Stimulated activated naive CD8-positive, alpha-beta T cell treated with anti-CD3 and anti-CD28 coated beads, Interleukin-15, amount 100 ng/mL, for 72 hours (primary cell): ENCODE measurements at regions not wholly inside any gene's neighbourhood (a gene's known extent, or its start where the extent isn't known, plus 50 kb on each side); places are given as distances from the start of the nearest gene placed in this dataset.

ENCODE experiments used
- ATAC-seq: fragments of 150-1000 bp; cut with Tn5 transposase; 2 replicates; pipeline ENCODE4 v1.10.0; 2021; ENCODE audit warnings: mild to moderate bottlenecking, moderate library complexity
- DNase-seq, 2 donors: peaks; one replicate each; pipeline ENCODE4 v3.0.0; 2021 to 2022
- H3K27ac Mint-ChIP-seq, 2 donors: one replicate each; pipeline ENCODE4 v1.8.0; 2022; ENCODE audit warnings: mild to moderate bottlenecking in 2 of 2, mixed read lengths in 2 of 2, moderate library complexity in 2 of 2
- H3K27me3 Mint-ChIP-seq: one replicate; pipeline ENCODE4 v1.8.0; 2022; ENCODE audit warnings: mixed read lengths
- H3K4me1 Mint-ChIP-seq: one replicate; pipeline ENCODE4 v1.8.0; 2022; ENCODE audit warnings: mild to moderate bottlenecking, mixed read lengths
- H3K4me3 Mint-ChIP-seq, 2 donors: one replicate each; pipeline ENCODE4 v1.8.0; 2022; ENCODE audit warnings: mild to moderate bottlenecking in 2 of 2, mixed read lengths in 2 of 2, moderate library complexity in 1 of 2
- H3K9me3 Mint-ChIP-seq, 2 donors: one replicate each; pipeline ENCODE4 v1.8.0; 2022; ENCODE audit warnings: mixed read lengths in 2 of 2

DNA sequence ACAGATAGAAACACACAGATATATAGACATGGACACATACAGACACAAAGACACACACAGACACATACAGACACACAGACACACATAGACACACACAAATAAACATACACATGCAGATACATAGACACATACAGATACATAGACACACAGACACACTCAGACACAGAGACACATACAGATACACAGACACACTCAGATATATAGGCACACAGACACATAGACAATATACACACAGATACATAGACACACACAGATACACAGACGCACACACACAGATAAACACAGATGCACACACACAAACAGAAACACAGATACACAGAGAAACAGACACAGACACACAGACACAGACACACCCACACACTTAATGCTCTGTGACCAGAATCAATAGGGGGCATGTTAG, 156.8 kb downstream of the IRX2 start:
- no peaks in the 10 kb centered on the region for H3K9me3 Mint-ChIP-seq
- DNase-seq (no peak), ATAC-seq (no peak)
- no peak overlapping the region for H3K27ac Mint-ChIP-seq
- no peaks in the 10 kb centered on the region for H3K27me3 Mint-ChIP-seq
- no peaks in the 10 kb centered on the region for H3K4me1 Mint-ChIP-seq
- H3K4me3 Mint-ChIP-seq = no peak overlapping the region

DNA sequence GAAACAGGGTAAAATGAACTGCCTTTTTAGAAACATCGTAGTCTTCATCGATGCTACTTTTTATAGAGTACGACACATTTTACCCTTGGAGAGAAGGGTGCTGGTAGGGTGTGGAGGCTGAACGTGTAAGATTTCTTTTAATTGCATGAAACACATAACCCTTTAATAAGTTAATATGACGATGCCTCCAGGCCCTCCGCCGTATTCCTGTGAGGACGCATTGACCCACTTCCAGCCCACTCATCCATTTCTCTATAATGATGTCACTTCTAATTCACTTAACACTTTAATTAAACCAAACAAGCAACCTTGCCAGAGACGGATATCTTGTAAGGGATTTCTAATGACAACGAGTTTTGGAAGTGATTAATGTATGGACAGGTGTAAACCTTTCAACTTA, 158.7 kb downstream of the IRX2 start:
- Mint-ChIP-seq H3K4me1 (no peaks in the 10 kb centered on the region), H3K27me3 (no peaks in the 10 kb centered on the region), H3K9me3 (no peaks in the 10 kb centered on the region), H3K4me3 (no peak overlapping the region), H3K27ac (no peak overlapping the region)
- no peak for ATAC-seq
- no peak for DNase-seq

DNA sequence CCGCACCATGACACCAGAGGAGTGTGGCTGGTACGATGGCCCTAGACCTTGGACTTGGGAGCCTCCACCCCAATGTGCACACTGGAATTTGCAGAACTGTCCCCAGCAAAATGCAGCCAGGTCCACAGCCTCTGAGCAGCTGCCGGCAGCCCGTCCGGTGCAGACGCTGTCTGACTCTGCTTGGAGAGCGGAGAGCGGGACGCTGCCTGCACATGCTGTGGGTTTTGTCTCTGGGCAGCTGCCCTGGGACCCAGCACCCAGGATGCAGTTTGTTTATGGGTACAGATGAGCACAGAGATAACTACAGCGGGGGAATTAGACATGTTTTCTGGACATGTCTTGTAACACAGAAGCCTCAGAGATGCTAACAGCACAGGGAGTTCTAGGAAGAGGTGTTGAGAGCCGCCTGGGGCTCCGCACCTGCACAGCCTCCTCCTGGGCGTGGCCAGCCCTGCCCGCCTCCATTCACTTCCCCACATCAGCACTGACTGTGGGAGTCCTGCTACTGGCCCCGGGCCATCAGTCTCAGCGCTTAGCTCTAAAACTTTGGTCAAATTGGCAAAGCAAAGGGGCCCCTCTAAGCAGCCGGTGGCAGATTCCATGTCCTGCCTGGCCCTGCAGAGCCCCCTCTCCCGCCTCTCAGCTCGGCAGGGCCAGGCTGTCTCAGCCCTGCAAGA, 159.6 kb downstream of the IRX2 start:
- H3K27ac Mint-ChIP-seq = no peak overlapping the region
- H3K4me1 Mint-ChIP-seq = no peaks in the 10 kb centered on the region
- H3K27me3 Mint-ChIP-seq = no peaks in the 10 kb centered on the region
- ATAC-seq (no peak), DNase-seq (no peak)
- H3K4me3 Mint-ChIP-seq = no peak overlapping the region
- no peaks in the 10 kb centered on the region for H3K9me3 Mint-ChIP-seq

DNA sequence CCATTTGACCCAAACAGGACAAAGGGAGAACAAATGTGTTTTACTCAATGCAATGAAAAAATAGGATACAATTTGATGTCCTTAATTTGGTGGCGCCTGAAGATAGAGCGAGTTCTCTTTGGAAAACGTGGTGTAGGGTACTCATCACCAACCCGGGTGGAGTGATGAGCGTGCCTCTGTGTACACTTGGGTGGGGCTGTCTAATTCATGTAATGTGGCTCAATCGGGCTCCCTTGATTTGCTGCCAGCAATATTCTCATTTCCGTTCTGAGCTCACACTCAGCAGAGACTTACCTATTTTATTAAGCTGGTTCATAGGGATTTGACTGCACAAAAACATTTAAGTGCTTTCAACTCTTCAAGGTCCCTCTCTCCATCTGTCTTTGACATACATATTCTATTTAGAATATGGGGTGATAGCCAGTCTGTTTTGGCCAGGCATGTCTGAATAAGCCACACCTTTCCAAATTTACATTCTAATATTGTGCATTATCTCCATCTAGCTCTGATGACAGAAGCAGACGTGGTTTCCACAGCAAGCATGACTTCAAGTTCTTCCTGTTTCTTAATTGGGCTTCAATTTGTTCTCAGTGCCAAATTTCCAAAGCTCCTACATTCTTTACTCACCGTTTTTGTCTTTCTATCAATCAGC, 162.5 kb downstream of the IRX2 start:
- Mint-ChIP-seq H3K9me3 (no peaks in the 10 kb centered on the region), H3K27ac (no peak overlapping the region), H3K27me3 (no peaks in the 10 kb centered on the region), H3K4me1 (no peaks in the 10 kb centered on the region), H3K4me3 (no peak overlapping the region)
- DNase-seq (no peak), ATAC-seq (no peak)

DNA sequence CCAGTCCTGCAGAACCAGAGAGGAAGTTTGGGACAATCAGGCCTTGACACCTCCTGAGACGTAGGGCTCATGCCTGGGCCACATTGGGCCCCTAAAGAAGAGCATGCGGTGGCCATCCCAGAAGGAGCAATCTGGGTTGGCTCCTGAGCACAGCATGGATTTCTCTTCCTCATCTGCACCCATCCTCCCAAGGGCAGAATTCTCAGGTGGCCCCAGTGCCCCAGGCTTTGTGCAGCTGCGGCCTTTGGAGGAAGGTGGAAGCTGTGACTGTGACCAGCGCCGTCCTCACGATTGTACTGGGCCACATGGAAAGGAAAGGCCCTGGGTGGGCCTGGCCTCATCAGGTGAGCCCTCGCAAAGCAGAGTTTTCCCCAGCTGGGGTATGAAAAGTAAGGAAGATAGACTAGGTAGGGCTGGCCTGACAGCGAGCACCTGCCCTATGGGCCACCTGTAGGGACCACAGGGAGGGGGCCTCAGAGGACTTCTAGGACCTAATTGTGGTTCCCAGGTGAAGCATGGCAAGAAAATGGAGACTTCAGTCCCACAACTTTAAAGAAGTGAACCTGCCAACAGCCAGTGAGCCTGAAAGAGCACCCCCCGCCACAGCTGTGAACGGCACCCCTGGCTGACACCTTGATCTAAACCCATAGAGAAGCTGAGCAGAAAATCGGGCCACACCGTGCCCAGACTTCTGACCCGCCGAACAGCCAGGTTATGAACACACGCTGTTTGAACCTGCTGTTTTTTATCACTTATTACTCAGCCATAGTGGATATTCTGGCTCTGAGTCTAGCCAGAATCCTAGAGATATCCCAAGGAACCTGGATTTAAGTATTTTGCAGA, 164.1 kb downstream of the IRX2 start:
- no peaks in the 10 kb centered on the region for H3K4me1 Mint-ChIP-seq
- no peak overlapping the region for H3K27ac Mint-ChIP-seq
- no peak overlapping the region for H3K4me3 Mint-ChIP-seq
- no peaks in the 10 kb centered on the region for H3K9me3 Mint-ChIP-seq
- DNase-seq (no peak), ATAC-seq (no peak)
- H3K27me3 Mint-ChIP-seq = no peaks in the 10 kb centered on the region

DNA sequence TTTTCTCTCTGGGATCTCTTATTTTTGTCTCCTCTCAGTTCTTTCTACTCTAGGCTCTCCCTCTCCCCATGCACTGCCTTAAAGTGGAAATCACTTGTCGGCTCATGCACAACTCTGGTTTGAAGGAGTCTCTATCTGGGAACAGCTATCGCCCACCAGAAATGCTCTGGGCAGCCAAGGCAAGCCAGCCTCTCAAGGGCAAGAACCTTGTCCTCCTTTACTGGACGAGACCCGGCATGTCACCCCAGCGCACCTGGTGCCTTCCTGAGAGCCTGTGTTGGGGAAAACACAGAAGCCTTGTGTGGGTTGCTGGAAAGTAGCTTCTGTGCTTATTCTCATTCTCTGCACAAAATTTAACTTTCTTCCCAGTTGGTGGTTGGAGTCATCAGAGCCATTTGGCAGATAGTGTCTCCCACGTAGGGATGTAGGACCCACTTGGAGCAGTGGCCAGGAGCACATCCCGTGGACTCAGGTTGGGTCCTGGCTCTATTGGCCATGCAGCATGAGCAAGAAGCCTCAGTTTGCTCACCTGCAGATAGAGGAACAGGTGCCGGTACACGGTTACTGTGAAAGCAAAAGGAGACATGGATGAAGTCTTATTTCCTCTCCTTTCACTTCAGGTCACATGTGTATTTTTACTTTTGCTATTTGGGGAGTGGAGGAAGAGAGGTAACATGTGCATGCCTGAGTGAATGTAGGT, 165.3 kb downstream of the IRX2 start:
- Mint-ChIP-seq H3K27ac (no peak overlapping the region), H3K9me3 (peaks cover 0 to 8% of the 10 kb centered on the region in 2 donors), H3K27me3 (no peaks in the 10 kb centered on the region), H3K4me1 (no peaks in the 10 kb centered on the region), H3K4me3 (no peak overlapping the region)
- no peak for ATAC-seq
- no peak for DNase-seq

DNA sequence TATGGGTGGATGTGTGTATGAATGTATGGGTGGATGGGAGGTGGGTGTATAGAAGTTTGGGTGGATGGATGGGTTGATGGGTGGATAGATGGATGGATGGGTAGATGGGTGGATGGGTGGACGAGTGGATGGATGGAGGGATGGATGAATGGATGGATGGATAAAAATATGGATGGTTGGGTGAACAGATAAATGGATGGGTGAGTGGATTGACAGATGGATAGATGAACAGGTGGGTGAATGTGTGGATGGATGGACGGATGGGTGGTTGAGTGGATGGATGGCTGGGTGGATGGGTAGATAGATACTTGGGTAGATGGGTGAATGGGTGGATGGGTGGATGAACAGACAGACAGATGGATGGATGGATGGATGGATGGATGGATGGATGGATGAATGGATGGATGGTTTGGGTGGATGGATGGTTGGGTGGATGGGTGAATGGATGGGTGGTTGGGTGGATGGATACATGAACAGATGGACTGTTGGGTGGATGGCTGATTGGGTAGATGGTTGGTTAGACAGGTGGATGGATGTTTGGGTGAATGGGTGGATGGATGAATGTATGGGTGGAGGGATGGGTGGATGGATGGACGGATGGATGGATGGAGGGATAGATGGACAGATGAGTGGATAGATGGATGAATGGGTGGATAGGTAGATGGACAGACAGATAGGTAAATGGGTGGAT, 166.8 kb downstream of the IRX2 start:
- Mint-ChIP-seq H3K27me3 (no peaks in the 10 kb centered on the region), H3K4me1 (no peaks in the 10 kb centered on the region), H3K4me3 (no peak overlapping the region), H3K9me3 (peaks cover 0 to 8% of the 10 kb centered on the region in 2 donors), H3K27ac (no peak overlapping the region)
- DNase-seq (no peak), ATAC-seq (no peak)

DNA sequence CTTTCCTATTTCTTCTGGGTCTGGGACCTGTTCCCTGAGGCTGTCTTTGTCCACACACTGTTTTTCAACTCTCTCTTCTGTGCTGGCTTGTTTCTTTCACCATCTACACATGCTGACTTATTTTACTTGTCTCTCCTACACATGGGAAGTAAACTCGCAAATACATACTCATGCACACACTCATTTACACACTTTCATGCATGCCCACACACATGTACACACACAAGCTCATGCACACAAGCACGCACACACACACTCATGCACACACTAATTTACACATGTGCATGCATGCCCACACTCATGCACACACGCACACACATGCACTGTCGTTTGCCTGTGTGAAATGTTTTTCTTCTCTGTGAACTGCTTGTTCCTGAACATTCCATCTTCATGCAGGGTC, 169.0 kb downstream of the IRX2 start:
- no peaks in the 10 kb centered on the region for H3K4me1 Mint-ChIP-seq
- no peak for ATAC-seq
- no peak overlapping the region for H3K4me3 Mint-ChIP-seq
- H3K27me3 Mint-ChIP-seq = no peaks in the 10 kb centered on the region
- no peak for DNase-seq
- H3K27ac Mint-ChIP-seq = no peak overlapping the region
- peaks cover 4 to 13% of the 10 kb centered on the region in 2 donors for H3K9me3 Mint-ChIP-seq

DNA sequence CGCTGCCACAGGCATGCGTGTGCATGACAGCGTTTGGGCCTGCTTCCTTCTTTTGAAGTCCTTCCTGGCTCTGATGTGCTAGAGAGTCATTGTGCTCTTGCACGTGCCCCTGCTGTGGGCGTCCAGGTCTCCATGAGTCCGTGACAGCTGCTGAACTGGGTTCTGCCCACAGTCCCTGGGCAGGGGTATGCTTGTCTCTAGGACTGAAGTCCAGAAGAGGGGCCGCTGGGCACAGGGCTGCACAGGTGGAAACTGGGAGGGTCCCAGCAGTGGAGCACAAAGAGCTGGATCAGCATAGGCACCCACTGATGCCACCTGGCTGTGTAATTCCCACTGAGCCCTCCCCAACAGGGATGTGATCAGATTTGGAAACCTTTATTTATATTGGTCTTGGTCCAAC, 169.4 kb downstream of the IRX2 start:
- DNase-seq = no peak
- no peak overlapping the region for H3K4me3 Mint-ChIP-seq
- no peaks in the 10 kb centered on the region for H3K27me3 Mint-ChIP-seq
- peaks cover 4 to 13% of the 10 kb centered on the region in 2 donors for H3K9me3 Mint-ChIP-seq
- H3K27ac Mint-ChIP-seq = peak overlapping the region in 1 of 2 donors; percentile 1
- H3K4me1 Mint-ChIP-seq = no peaks in the 10 kb centered on the region
- ATAC-seq = no peak

DNA sequence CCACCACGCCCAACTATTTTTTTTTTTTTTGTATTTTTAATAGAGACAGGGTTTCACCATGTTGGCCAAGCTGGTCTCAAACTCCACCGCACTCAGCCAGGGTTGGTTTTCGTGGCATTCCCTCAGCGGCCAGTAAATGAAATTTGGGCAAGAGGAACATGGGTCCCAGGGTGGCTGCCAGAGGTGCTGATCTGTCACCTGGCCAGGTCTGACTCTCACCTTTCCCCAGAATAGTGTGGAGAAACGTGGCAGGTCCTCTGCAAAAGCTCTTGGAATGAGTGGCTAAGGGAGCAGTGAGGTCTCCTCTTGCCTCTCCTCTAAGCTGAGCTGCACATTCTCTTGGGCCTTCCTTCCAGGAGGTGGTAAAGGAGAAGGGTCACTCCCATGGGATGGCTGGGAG, 170.1 kb downstream of the IRX2 start:
- H3K4me3 Mint-ChIP-seq = no peak overlapping the region
- no peak overlapping the region for H3K27ac Mint-ChIP-seq
- H3K9me3 Mint-ChIP-seq = peaks cover 4 to 13% of the 10 kb centered on the region in 2 donors

DNA sequence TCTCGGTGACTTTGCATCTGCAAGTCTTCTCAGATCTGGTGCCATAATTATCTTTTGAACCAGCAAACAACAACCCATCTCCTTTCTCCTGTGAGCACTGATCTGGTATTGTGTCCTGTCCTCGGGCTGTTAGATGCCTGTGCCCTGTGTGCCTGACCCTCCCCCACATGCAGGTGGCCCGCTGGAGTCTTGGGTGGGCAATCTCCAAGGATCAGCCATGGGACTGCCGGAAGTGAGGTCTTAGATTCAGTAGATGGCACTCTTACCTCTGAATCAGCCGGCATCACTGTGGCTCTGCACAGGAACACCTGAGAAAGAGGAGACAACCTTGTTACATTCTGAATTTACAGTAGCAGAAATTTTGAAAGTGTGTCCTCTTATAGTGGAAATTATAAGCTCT, 172.4 kb downstream of the IRX2 start:
- Mint-ChIP-seq H3K27me3 (no peaks in the 10 kb centered on the region), H3K4me1 (no peaks in the 10 kb centered on the region), H3K9me3 (peaks cover 4 to 17% of the 10 kb centered on the region in 2 donors), H3K27ac (no peak overlapping the region), H3K4me3 (no peak overlapping the region)
- no peak for ATAC-seq
- no peak for DNase-seq

More for the DNA sequence above, 170.1 kb downstream of the IRX2 start:
- DNase-seq (no peak), ATAC-seq (no peak)
- H3K4me1 Mint-ChIP-seq = no peaks in the 10 kb centered on the region
- no peaks in the 10 kb centered on the region for H3K27me3 Mint-ChIP-seq

DNA sequence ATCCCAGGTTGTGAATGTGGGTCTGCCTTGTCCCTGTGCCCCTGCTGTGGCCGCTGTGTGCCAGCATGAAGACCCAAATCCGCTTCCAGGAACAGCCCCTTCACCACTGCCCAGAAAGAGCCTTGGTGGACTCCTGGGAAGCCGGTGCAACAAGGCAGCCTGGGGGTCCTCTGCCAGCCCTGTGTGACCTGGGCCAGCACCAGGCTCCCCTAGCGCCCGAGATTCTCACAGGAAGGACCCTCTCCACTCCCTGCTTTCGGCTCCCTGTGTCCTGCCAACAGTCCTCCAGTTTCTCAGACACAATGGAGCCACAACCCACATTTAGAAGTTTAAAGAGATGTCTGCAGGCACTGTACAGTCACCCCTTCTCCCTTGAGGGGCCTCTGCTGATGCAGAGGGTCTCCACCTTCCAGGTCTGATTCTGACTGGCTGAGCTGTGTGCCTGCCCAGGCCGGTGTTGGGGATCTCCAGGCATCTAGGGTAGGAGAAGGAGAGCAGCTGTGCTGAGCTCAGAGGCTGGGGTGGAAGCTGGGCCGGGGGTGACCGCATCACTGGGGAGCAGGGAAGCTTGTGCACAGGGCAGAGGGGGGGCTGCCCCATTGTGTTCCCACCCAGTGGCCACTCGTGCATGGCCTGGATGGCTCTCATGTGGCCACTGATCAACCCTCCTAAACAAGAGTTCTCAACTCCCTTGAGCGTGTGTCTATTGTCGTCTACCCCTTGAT, 174.0 kb downstream of the IRX2 start:
- no peak for ATAC-seq
- Mint-ChIP-seq H3K27me3 (no peaks in the 10 kb centered on the region), H3K4me1 (no peaks in the 10 kb centered on the region), H3K4me3 (no peak overlapping the region), H3K9me3 (peaks cover 4 to 18% of the 10 kb centered on the region in 2 donors), H3K27ac (no peak overlapping the region)
- no peak for DNase-seq

DNA sequence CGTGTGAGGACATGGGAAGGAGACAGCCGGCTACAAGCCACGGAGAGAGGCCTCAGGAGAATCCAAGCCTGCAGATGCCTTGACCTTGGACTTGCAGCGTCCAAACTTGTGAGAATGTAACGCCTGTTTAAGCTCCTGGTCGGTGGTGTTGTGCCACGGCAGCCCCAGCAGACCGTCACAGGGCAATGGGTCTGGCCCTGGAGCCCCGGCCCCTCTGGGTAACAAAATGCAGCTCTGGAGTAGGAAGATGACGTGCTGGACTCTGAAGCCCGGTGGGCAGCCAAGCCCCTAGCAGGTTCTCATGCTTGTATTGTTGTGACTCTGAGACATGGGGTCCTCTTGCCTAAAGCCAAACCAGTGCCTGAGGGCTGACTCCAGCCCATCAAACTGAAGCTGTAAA, 174.7 kb downstream of the IRX2 start:
- ATAC-seq = no peak
- Mint-ChIP-seq H3K9me3 (peaks cover 4 to 14% of the 10 kb centered on the region in 2 donors), H3K27me3 (no peaks in the 10 kb centered on the region), H3K4me1 (no peaks in the 10 kb centered on the region), H3K27ac (no peak overlapping the region), H3K4me3 (no peak overlapping the region)
- DNase-seq = no peak

DNA sequence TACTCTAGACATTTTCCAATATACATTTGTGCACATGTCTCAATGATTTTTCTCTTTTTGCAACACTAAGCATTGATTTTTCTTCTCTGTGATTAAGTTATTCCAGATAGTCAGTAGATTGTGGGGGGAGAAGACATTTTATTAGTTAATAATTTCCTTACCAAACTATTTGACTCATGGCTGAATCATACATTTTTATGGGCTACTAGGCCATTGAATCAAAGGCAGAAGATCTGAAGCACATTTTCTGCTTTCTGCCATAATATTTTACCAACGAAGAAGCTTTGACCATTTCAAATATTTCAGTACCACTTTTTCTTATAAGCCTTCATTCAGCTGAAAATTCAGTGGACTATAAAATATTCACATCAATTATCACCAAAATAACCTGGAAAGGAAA, 175.6 kb downstream of the IRX2 start:
- ATAC-seq = no peak
- no peak for DNase-seq
- H3K9me3 Mint-ChIP-seq = peaks cover 4 to 10% of the 10 kb centered on the region in 2 donors
- H3K4me1 Mint-ChIP-seq = no peaks in the 10 kb centered on the region
- no peaks in the 10 kb centered on the region for H3K27me3 Mint-ChIP-seq
- H3K4me3 Mint-ChIP-seq = no peak overlapping the region
- no peak overlapping the region for H3K27ac Mint-ChIP-seq

DNA sequence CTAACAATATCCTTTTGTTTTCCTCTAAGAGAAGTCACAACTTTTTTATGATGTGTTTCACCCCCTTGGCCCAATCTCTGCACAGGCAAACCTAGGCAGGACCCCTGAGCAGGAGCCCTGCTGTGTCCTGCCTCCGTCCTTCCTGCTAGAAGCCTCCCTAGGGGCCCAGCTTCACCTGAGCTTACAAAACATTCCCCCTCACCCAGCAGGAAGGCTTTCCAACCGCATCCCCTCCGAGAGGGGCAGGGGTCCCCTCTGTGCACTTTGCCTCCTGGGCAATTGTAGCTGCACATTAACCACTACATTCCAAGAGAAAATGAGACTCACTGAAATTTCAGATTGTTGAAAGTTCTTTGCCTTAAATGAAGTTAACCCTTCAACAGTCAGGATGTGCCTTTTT, 176.2 kb downstream of the IRX2 start:
- DNase-seq = no peak
- Mint-ChIP-seq H3K9me3 (peaks cover 4 to 10% of the 10 kb centered on the region in 2 donors), H3K27me3 (peaks cover 3% of the 10 kb centered on the region), H3K4me3 (no peak overlapping the region), H3K4me1 (no peaks in the 10 kb centered on the region), H3K27ac (no peak overlapping the region)
- no peak for ATAC-seq
